ENCODE measurements at regions not wholly inside any gene's neighbourhood (a gene's known extent, or its start where the extent isn't known, plus 50 kb on each side); places are given as distances from the start of the nearest gene placed in this dataset.

GRCh38 chr18:75779910-75780309 lies 352.4 kb upstream of the SMIM21 start:
- no peak overlapping the region for H3K4me3 ChIP-seq (ENCODE audit: low read length)
- DNase-seq (ENCODE audit: low read depth) = no peak
- TF ChIP-seq, protein P1, sequence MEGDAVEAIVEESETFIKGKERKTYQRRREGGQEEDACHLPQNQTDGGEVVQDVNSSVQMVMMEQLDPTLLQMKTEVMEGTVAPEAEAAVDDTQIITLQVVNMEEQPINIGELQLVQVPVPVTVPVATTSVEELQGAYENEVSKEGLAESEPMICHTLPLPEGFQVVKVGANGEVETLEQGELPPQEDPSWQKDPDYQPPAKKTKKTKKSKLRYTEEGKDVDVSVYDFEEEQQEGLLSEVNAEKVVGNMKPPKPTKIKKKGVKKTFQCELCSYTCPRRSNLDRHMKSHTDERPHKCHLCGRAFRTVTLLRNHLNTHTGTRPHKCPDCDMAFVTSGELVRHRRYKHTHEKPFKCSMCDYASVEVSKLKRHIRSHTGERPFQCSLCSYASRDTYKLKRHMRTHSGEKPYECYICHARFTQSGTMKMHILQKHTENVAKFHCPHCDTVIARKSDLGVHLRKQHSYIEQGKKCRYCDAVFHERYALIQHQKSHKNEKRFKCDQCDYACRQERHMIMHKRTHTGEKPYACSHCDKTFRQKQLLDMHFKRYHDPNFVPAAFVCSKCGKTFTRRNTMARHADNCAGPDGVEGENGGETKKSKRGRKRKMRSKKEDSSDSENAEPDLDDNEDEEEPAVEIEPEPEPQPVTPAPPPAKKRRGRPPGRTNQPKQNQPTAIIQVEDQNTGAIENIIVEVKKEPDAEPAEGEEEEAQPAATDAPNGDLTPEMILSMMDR (conservative IDR thresholded peaks at IDR 0.05; ENCODE audit: low read depth, low read length) = no peak

- TF ChIP-seq, protein P1 (conservative IDR thresholded peaks at IDR 0.05; ENCODE audit: low read depth, low read length) = no peak
- H3K4me3 ChIP-seq (ENCODE audit: low read length) = no peak overlapping the region
- DNase-seq (ENCODE audit: low read depth) = no peak
Measured at GRCh38 chr18:75779450-75779849, 351.9 kb upstream of the SMIM21 start.

DNA sequence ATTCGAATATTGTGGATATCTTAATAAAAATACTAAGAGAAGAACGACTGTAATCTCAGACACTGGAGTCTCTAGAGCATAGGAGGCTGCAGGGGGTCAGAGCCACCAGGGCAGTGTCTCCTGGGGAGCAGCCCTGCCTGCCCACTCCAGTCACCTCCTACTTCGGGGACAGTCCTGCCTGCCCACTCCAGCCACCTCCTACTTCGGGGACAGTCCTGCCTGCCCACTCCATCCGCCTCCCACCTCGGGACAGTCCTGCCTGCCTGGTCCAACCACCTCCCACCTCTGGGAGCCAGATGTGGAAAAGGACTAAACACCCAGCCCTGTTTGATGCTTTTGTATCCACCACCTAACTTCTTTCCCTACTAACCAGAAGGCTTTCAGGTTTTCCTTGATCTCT lies 350.1 kb upstream of the SMIM21 start:
- TF ChIP-seq, protein P1 (conservative IDR thresholded peaks at IDR 0.05; ENCODE audit: low read depth, low read length) = no peak
- DNase-seq (ENCODE audit: low read depth) = no peak
- H3K4me3 ChIP-seq (ENCODE audit: low read length) = no peak overlapping the region

DNA sequence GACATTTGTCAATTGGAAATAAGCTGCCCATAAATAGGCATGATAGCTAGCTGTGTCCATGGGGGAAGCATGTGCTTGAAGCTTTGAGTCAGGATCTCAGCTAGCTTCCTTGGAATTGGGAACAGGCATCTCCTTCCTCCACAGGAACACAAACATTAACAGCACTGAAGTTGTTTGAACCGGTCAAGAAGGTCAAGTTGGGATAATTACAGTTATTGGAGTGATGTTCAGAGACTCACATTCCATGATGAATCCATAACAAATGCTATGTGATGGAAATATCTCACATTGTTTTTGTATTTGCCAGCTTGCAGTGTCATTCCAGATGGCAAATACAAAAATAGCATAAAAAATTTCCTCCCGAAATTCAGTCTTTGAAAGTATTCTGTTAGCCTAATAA lies 347.6 kb upstream of the SMIM21 start:
- H3K4me3 ChIP-seq (ENCODE audit: low read length) = no peak overlapping the region
- TF ChIP-seq, protein P1 (conservative IDR thresholded peaks at IDR 0.05; ENCODE audit: low read depth, low read length) = no peak
- DNase-seq (ENCODE audit: low read depth) = no peak

GRCh38 chr18:75773618-75774017 lies 346.1 kb upstream of the SMIM21 start:
- TF ChIP-seq, protein P1 (conservative IDR thresholded peaks at IDR 0.05; ENCODE audit: low read depth, low read length) = no peak
- no peak overlapping the region for H3K4me3 ChIP-seq (ENCODE audit: low read length)
- no peak for DNase-seq (ENCODE audit: low read depth)

DNA sequence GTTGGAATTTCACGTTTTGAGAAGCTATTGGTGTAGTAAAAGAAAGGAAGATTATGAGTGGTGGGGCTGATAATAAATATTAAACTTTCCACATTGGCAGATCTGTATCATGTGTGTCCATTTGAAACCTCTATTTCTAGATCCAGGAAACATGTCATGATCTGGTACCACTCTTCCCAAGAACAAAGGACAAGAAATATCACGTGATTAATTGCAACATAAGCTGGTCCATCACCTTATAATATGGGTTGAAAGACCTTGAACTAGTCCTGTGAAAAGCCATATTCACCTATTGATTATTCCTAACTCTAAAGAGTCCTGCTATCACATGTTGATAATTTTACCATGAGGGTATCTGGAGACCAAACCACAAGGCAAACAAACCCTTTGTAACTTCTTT lies 335.3 kb upstream of the SMIM21 start:
- H3K4me3 ChIP-seq (ENCODE audit: low read length) = no peak overlapping the region

GRCh38 chr18:75760208-75760607 lies 332.7 kb upstream of the SMIM21 start:
- TF ChIP-seq, protein P1 (conservative IDR thresholded peaks at IDR 0.05; ENCODE audit: low read depth, low read length) = no peak
- no peak overlapping the region for H3K4me3 ChIP-seq (ENCODE audit: low read length)
- DNase-seq (ENCODE audit: low read depth) = no peak

More for the DNA sequence above, 335.3 kb upstream of the SMIM21 start:
- DNase-seq (ENCODE audit: low read depth) = no peak
- TF ChIP-seq, protein P1 (conservative IDR thresholded peaks at IDR 0.05; ENCODE audit: low read depth, low read length) = no peak

Measured in retinal pigment epithelial cell (primary cell).